Stimulated activated CD4-positive, alpha-beta T cell treated with anti-CD3 and anti-CD28 coated beads, TNF-alpha, amount 100 ng/mL, for 1 hour (primary cell): ENCODE measurements at regions not wholly inside any gene's neighbourhood (a gene's known extent, or its start where the extent isn't known, plus 50 kb on each side); places are given as distances from the start of the nearest gene placed in this dataset.
A peak's percentile ranks its signal among the peaks of the same experiment; 100 is the strongest.

Source experiments
- DNase-seq, 3 donors: peaks; one replicate each; pipeline ENCODE4 v3.0.0-alpha.2; 2020; ENCODE audit warnings: low read depth in 3 of 3, low spot score in 1 of 3

GRCh38 chr16:86016201-86016965, 117.4 kb downstream of the IRF8 start:
- DNase-seq, result peak in 1 of 3 donors; percentile 19

GRCh38 chr16:86018071-86018470, 119.1 kb downstream of the IRF8 start:
- DNase-seq, result no peak

GRCh38 chr16:86018487-86018886, 119.5 kb downstream of the IRF8 start:
- DNase-seq, result no peak

GRCh38 chr16:86018941-86019340, 120.0 kb downstream of the IRF8 start:
- DNase-seq, result no peak

GRCh38 chr16:86019446-86020047, 120.6 kb downstream of the IRF8 start:
- DNase-seq, result no peak

GRCh38 chr16:86020971-86021370, 122.0 kb downstream of the IRF8 start:
- DNase-seq, result no peak

- no peak for DNase-seq
These were observed 123.5 kb downstream of the IRF8 start for GRCh38 chr16:86022381-86022960.

GRCh38 chr16:86024210-86024609, 125.2 kb downstream of the IRF8 start:
- DNase-seq, result no peak

GRCh38 chr16:86025706-86026105, 126.7 kb downstream of the IRF8 start:
- no peak for DNase-seq

- DNase-seq, result no peak
These were observed 127.4 kb downstream of the IRF8 start for GRCh38 chr16:86026171-86026910.

GRCh38 chr16:86026916-86027315, 128.0 kb downstream of the IRF8 start:
- DNase-seq, result no peak

GRCh38 chr16:86027373-86028126, 128.6 kb downstream of the IRF8 start:
- DNase-seq, result no peak

GRCh38 chr16:86029131-86029741, 130.3 kb downstream of the IRF8 start:
- DNase-seq, result no peak

- no peak for DNase-seq
These were observed 131.2 kb downstream of the IRF8 start for GRCh38 chr16:86030116-86030515.

- DNase-seq, result no peak
These were observed 132.2 kb downstream of the IRF8 start for GRCh38 chr16:86031141-86031678.

GRCh38 chr16:86033016-86033474, 134.1 kb downstream of the IRF8 start:
- no peak for DNase-seq

GRCh38 chr16:86033971-86034370, 135.0 kb downstream of the IRF8 start:
- no peak for DNase-seq

- no peak for DNase-seq
These were observed 135.5 kb downstream of the IRF8 start for GRCh38 chr16:86034421-86034919.

GRCh38 chr16:86035906-86036305, 136.9 kb downstream of the IRF8 start:
- DNase-seq, result no peak
